ENCODE measurements at regions not wholly inside any gene's neighbourhood (a gene's known extent, or its start where the extent isn't known, plus 50 kb on each side); places are given as distances from the start of the nearest gene placed in this dataset.

DNA sequence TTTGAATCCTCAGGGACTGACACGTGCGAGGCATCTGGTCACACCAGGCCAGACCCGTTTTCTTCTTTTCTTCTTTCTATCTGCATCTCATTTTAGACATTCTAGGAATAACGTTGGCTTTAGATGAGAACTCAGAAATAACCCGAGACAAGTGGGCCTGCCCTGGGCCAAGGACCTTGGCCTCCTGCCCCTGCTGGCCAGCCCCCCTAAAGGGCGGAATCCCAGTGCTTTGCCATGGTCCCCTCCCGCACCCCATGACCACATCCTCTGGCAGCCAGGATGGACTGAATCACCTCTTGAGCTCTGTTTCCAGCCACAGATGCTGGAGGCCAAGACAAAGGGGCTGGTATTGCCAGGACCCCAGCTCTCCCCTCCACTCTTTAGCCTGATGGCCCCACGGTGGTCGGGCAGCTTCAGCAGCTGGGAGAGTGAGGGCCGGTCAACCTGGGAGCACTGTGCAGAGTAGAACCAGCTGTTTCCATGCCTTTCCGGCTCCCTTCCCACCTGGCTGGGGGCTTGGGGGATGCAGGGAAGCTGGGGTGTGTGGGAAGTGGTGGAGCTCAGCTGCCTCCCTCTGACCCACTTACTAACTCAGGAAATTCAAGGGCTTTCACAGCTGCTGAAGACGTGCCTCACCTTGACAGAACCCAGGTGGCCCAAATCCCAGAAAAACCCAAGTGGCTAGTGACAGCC is 190.9 kb downstream of the FAM43A start:
- POLR2A ChIA-PET (ENCODE audit: unreplicated experiment): interaction anchor here (0.7 kb wide), 1 partner anchor 23 kb away, joined by 3 read pairs; no protein-coding TSS in a partner anchor
- no TSS peak for BruUV-seq (replicated peaks)
- intact Hi-C loops (cut with micrococcal nuclease; ENCODE audit: unreplicated experiment): no loop called here

GRCh38 chr3:194877291-194878119 is 191.8 kb downstream of the FAM43A start:
- ChIA-PET POLR2A (ENCODE audit: unreplicated experiment) (no interaction called here), CTCF (interaction anchor here (1.3 kb wide), 1 partner anchor 285 kb away, joined by 3 read pairs; no protein-coding TSS in a partner anchor)
- Histone ChIP-seq H3K36me3 (ENCODE audit: low read depth) (no peaks in the 10 kb centered on the region), H3K9me3 (ENCODE audit: insufficient read depth, low read depth) (0 out of 2 replicates have a peak, but pooled peaks cover 6% of the 10 kb centered on the region), H3K27me3 (ENCODE audit: insufficient read depth, low read depth) (no peaks in the 10 kb centered on the region), H3K4me2 (no peak overlapping the region), H3K4me1 (replicated peaks; ENCODE audit: insufficient read depth) (peaks cover 17% of the 10 kb centered on the region), H3K27ac (no peak overlapping the region), H3K9me2 (ENCODE audit: insufficient read depth) (no peaks in the 10 kb centered on the region), H3K79me2 (ENCODE audit: low read depth) (no peaks in the 10 kb centered on the region), H2AFZ (no peak overlapping the region), H4K20me1 (ENCODE audit: insufficient read depth) (no peaks in the 10 kb centered on the region), H3K4me3 (no peak overlapping the region), H3F3A (ENCODE audit: insufficient read depth, low read depth) (peaks cover 9% of the 10 kb centered on the region)
- no peak for TF ChIP-seq EZH2 (IDR thresholded peaks at IDR 0.05; ENCODE audit: low read depth)
- TF ChIP-seq, protein P1, sequence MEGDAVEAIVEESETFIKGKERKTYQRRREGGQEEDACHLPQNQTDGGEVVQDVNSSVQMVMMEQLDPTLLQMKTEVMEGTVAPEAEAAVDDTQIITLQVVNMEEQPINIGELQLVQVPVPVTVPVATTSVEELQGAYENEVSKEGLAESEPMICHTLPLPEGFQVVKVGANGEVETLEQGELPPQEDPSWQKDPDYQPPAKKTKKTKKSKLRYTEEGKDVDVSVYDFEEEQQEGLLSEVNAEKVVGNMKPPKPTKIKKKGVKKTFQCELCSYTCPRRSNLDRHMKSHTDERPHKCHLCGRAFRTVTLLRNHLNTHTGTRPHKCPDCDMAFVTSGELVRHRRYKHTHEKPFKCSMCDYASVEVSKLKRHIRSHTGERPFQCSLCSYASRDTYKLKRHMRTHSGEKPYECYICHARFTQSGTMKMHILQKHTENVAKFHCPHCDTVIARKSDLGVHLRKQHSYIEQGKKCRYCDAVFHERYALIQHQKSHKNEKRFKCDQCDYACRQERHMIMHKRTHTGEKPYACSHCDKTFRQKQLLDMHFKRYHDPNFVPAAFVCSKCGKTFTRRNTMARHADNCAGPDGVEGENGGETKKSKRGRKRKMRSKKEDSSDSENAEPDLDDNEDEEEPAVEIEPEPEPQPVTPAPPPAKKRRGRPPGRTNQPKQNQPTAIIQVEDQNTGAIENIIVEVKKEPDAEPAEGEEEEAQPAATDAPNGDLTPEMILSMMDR (conservative IDR thresholded peaks at IDR 0.05): no peak
- no TSS peak for BruUV-seq (replicated peaks)
- DNase-seq: no peak
- intact Hi-C loops (cut with micrococcal nuclease; ENCODE audit: unreplicated experiment): no loop called here

More for the DNA sequence above, 190.9 kb downstream of the FAM43A start:
- Histone ChIP-seq H3K36me3 (ENCODE audit: low read depth) (no peaks in the 10 kb centered on the region), H3K9me2 (ENCODE audit: insufficient read depth) (no peaks in the 10 kb centered on the region), H3K4me1 (replicated peaks; ENCODE audit: insufficient read depth) (peaks cover 26% of the 10 kb centered on the region), H3K4me2 (no peak overlapping the region), H3K27ac (no peak overlapping the region), H3K9me3 (ENCODE audit: insufficient read depth, low read depth) (0 out of 2 replicates have a peak, but pooled peaks cover 6% of the 10 kb centered on the region), H2AFZ (no peak overlapping the region), H3F3A (ENCODE audit: insufficient read depth, low read depth) (peaks cover 18% of the 10 kb centered on the region), H3K27me3 (ENCODE audit: insufficient read depth, low read depth) (no peaks in the 10 kb centered on the region), H3K79me2 (ENCODE audit: low read depth) (no peaks in the 10 kb centered on the region), H4K20me1 (ENCODE audit: insufficient read depth) (no peaks in the 10 kb centered on the region), H3K4me3 (no peak overlapping the region)
- CTCF ChIA-PET: interaction anchor here (0.7 kb wide), 1 partner anchor 72 kb away, joined by 13 read pairs; no protein-coding TSS in a partner anchor
- no peak for DNase-seq
- TF ChIP-seq, protein P1 (conservative IDR thresholded peaks at IDR 0.05): no peak
- TF ChIP-seq EZH2 (IDR thresholded peaks at IDR 0.05; ENCODE audit: low read depth): no peak

- no peaks in the 10 kb centered on the region for H3K79me2 ChIP-seq (ENCODE audit: low read depth)
- no peak overlapping the region for H3K4me3 ChIP-seq
- CTCF ChIA-PET: interaction anchor here (1.3 kb wide), 1 partner anchor 283 kb away, joined by 3 read pairs; no protein-coding TSS in a partner anchor
- H3K9me2 ChIP-seq (ENCODE audit: insufficient read depth): no peaks in the 10 kb centered on the region
- DNase-seq: no peak
- H3F3A ChIP-seq (ENCODE audit: insufficient read depth, low read depth): no peaks in the 10 kb centered on the region
- H4K20me1 ChIP-seq (ENCODE audit: insufficient read depth): no peaks in the 10 kb centered on the region
- no peak overlapping the region for H3K27ac ChIP-seq
- TF ChIP-seq, protein P1 (conservative IDR thresholded peaks at IDR 0.05): no peak
- no peak for TF ChIP-seq EZH2 (IDR thresholded peaks at IDR 0.05; ENCODE audit: low read depth)
- BruUV-seq (replicated peaks): no TSS peak
- H3K9me3 ChIP-seq (ENCODE audit: insufficient read depth, low read depth): peaks cover 19% of the 10 kb centered on the region
- no peaks in the 10 kb centered on the region for H3K27me3 ChIP-seq (ENCODE audit: insufficient read depth, low read depth)
- no peak overlapping the region for H2AFZ ChIP-seq
- H3K4me1 ChIP-seq (replicated peaks; ENCODE audit: insufficient read depth): no peaks in the 10 kb centered on the region
- no peak overlapping the region for H3K4me2 ChIP-seq
- intact Hi-C loops (cut with micrococcal nuclease; ENCODE audit: unreplicated experiment): no loop called here
- no peaks in the 10 kb centered on the region for H3K36me3 ChIP-seq (ENCODE audit: low read depth)
- POLR2A ChIA-PET (ENCODE audit: unreplicated experiment): interaction anchor here (0.6 kb wide), 1 partner anchor 557 kb away, joined by 4 read pairs; no protein-coding TSS in a partner anchor
These were observed 193.6 kb downstream of the FAM43A start for GRCh38 chr3:194879126-194879877.
